Progenitor cell of endocrine pancreas (in vitro differentiated cells): ENCODE measurements at regions not wholly inside any gene's neighbourhood (a gene's known extent, or its start where the extent isn't known, plus 50 kb on each side); places are given as distances from the start of the nearest gene placed in this dataset.

Experiments
- DNase-seq: peaks from one replicate; pipeline ENCODE4 v3.0.0; 2021; ENCODE audit warnings: low spot score; ENCODE audit not compliant: unreplicated experiment
- H3K27ac Mint-ChIP-seq: 2 replicates; pipeline ENCODE4 v1.8.0; 2021; ENCODE audit warnings: mild to moderate bottlenecking, moderate library complexity, mixed read lengths
- H3K27me3 Mint-ChIP-seq: 2 replicates; pipeline ENCODE4 v1.8.0; 2021; ENCODE audit warnings: mixed read lengths
- H3K36me3 Mint-ChIP-seq: 2 replicates; pipeline ENCODE4 v1.8.0; 2022; ENCODE audit warnings: mixed read lengths; ENCODE audit not compliant: insufficient read depth
- H3K4me1 Mint-ChIP-seq: 2 replicates; pipeline ENCODE4 v1.8.0; 2021; ENCODE audit warnings: low read depth, mixed read lengths
- H3K4me3 Mint-ChIP-seq: 2 replicates; pipeline ENCODE4 v1.8.0; 2021; ENCODE audit warnings: low read depth, mild to moderate bottlenecking, moderate library complexity, mixed read lengths
- H3K9me3 Mint-ChIP-seq: 2 replicates; pipeline ENCODE4 v1.8.0; 2021; ENCODE audit warnings: low read depth, mixed read lengths
- CTCF ChIP-seq: fragments of 200-600 bp; sonication (generic); IDR thresholded peaks from one replicate; pipeline ENCODE4 v1.5.0; 2021; ENCODE audit warnings: antibody characterized with exemption, mild to moderate bottlenecking; ENCODE audit not compliant: unreplicated experiment

GRCh38 chr13:21938636-21939035 lies 267.8 kb downstream of the FGF9 start:
- Mint-ChIP-seq H3K4me3 (no peak overlapping the region), H3K9me3 (no peaks in the 10 kb centered on the region), H3K4me1 (peaks cover 4% of the 10 kb centered on the region), H3K27me3 (peaks cover 9% of the 10 kb centered on the region), H3K27ac (no peak overlapping the region), H3K36me3 (no peaks in the 10 kb centered on the region)
- DNase-seq = no peak
- no peak for TF ChIP-seq CTCF

GRCh38 chr13:21942061-21942460 lies 271.2 kb downstream of the FGF9 start:
- no peak overlapping the region for H3K4me3 Mint-ChIP-seq
- no peak for DNase-seq
- H3K36me3 Mint-ChIP-seq = no peaks in the 10 kb centered on the region
- peaks cover 9% of the 10 kb centered on the region for H3K9me3 Mint-ChIP-seq
- peaks cover 4% of the 10 kb centered on the region for H3K4me1 Mint-ChIP-seq
- H3K27ac Mint-ChIP-seq = no peak overlapping the region
- TF ChIP-seq CTCF = no peak
- H3K27me3 Mint-ChIP-seq = peaks cover 9% of the 10 kb centered on the region

- Mint-ChIP-seq H3K27me3 (peaks cover 3% of the 10 kb centered on the region), H3K4me3 (no peak overlapping the region), H3K27ac (no peak overlapping the region), H3K36me3 (no peaks in the 10 kb centered on the region), H3K9me3 (peaks cover 9% of the 10 kb centered on the region), H3K4me1 (peaks cover 4% of the 10 kb centered on the region)
- DNase-seq = no peak
- TF ChIP-seq CTCF = no peak
These were observed 273.7 kb downstream of the FGF9 start for GRCh38 chr13:21944610-21945009.

GRCh38 chr13:21945195-21945594 lies 274.3 kb downstream of the FGF9 start:
- H3K36me3 Mint-ChIP-seq = no peaks in the 10 kb centered on the region
- no peak for DNase-seq
- peaks cover 3% of the 10 kb centered on the region for H3K27me3 Mint-ChIP-seq
- TF ChIP-seq CTCF = no peak
- H3K9me3 Mint-ChIP-seq = peaks cover 9% of the 10 kb centered on the region
- H3K4me1 Mint-ChIP-seq = peaks cover 7% of the 10 kb centered on the region
- H3K27ac Mint-ChIP-seq = no peak overlapping the region
- no peak overlapping the region for H3K4me3 Mint-ChIP-seq

GRCh38 chr13:21946964-21947363 lies 276.1 kb downstream of the FGF9 start:
- DNase-seq = no peak
- peaks cover 9% of the 10 kb centered on the region for H3K9me3 Mint-ChIP-seq
- no peak overlapping the region for H3K27ac Mint-ChIP-seq
- TF ChIP-seq CTCF = no peak
- peaks cover 3% of the 10 kb centered on the region for H3K27me3 Mint-ChIP-seq
- no peak overlapping the region for H3K4me3 Mint-ChIP-seq
- H3K4me1 Mint-ChIP-seq = peaks cover 7% of the 10 kb centered on the region
- no peaks in the 10 kb centered on the region for H3K36me3 Mint-ChIP-seq
